GM23248 (cell line): ENCODE measurements at regions not wholly inside any gene's neighbourhood (a gene's known extent, or its start where the extent isn't known, plus 50 kb on each side); places are given as distances from the start of the nearest gene placed in this dataset.

Source experiments
- DNase-seq: peaks from one replicate; pipeline ENCODE4 v3.0.0-alpha.2; 2015
- H2AFZ ChIP-seq: fragments of 200-600 bp; sonication (generic); 2 replicates; pipeline ENCODE4 v1.6.1; 2016; ENCODE audit warnings: antibody characterized with exemption
- H3F3A ChIP-seq: fragments of 200-600 bp; sonication (generic); 2 replicates; pipeline ENCODE4 v1.6.1; 2016; ENCODE audit warnings: mild to moderate bottlenecking, antibody characterized with exemption, mixed run types; ENCODE audit not compliant: insufficient read depth
- H3K27ac ChIP-seq: fragments of 200-600 bp; sonication (generic); 2 replicates; pipeline ENCODE4 v1.5.1; 2016; ENCODE audit warnings: mild to moderate bottlenecking
- H3K27me3 ChIP-seq: fragments of 200-600 bp; sonication (generic); replicated peaks from 2 replicates; pipeline ENCODE4 v1.6.1; 2016; ENCODE audit warnings: mild to moderate bottlenecking; ENCODE audit not compliant: insufficient read depth
- H3K36me3 ChIP-seq: fragments of 200-600 bp; sonication (generic); 2 replicates; pipeline ENCODE4 v1.6.1; 2016; ENCODE audit warnings: low read depth, mild to moderate bottlenecking
- H3K4me1 ChIP-seq: fragments of 200-600 bp; sonication (generic); 2 replicates; pipeline ENCODE4 v1.6.1; 2016; ENCODE audit warnings: mild to moderate bottlenecking; ENCODE audit not compliant: insufficient read depth
- H3K4me2 ChIP-seq: fragments of 200-600 bp; sonication (generic); one replicate; pipeline ENCODE4 v1.6.1; 2016; ENCODE audit warnings: mild to moderate bottlenecking; ENCODE audit not compliant: unreplicated experiment
- H3K4me3 ChIP-seq: fragments of 200-600 bp; sonication (generic); 2 replicates; pipeline ENCODE4 v1.5.1; 2016; ENCODE audit warnings: mild to moderate bottlenecking
- H3K79me2 ChIP-seq: fragments of 200-600 bp; sonication (generic); 2 replicates; pipeline ENCODE4 v1.6.1; 2016; ENCODE audit warnings: mild to moderate bottlenecking; ENCODE audit not compliant: insufficient read depth
- H3K9ac ChIP-seq: fragments of 200-600 bp; sonication (generic); 2 replicates; pipeline ENCODE4 v1.6.1; 2016; ENCODE audit warnings: mild to moderate bottlenecking
- H3K9me2 ChIP-seq: fragments of 200-600 bp; sonication (generic); 2 replicates; pipeline ENCODE4 v1.6.1; 2016; ENCODE audit warnings: mixed run types, mild to moderate bottlenecking, moderate library complexity; ENCODE audit not compliant: insufficient read depth
- H3K9me3 ChIP-seq: fragments of 200-600 bp; sonication (generic); one replicate; pipeline ENCODE4 v1.6.1; 2017; ENCODE audit warnings: low read depth
- H4K20me1 ChIP-seq: fragments of 200-600 bp; sonication (generic); 2 replicates; pipeline ENCODE4 v1.6.0; 2016; ENCODE audit not compliant: insufficient read depth
- EZH2 ChIP-seq: fragments of 200-600 bp; sonication (generic); IDR thresholded peaks from 2 replicates; pipeline ENCODE4 v1.6.1; 2018; ENCODE audit warnings: antibody characterized with exemption, mild to moderate bottlenecking; ENCODE audit not compliant: insufficient read depth, poor library complexity, severe bottlenecking
- EZH2phosphoT487 ChIP-seq: fragments of 200-600 bp; sonication (generic); IDR thresholded peaks from 2 replicates; pipeline ENCODE4 v1.6.1; 2018; ENCODE audit warnings: antibody characterized with exemption, moderate library complexity, mild to moderate bottlenecking, low read depth; ENCODE audit not compliant: insufficient read depth
- WGBS, 2 experiments: methylation state at CpG; one replicate each; pipeline ENCODE4 v1.1.6; 2015 to 2017; ENCODE audit warnings: low lambda C conversion rate in 2 of 2, low coverage in 1 of 2; ENCODE audit errors: missing lambda C conversion rate in 2 of 2; 5-methylcytosine and 5-hydroxymethylcytosine counted together
- in situ Hi-C: fragments of 300-500 bp; cut with MboI; formaldehyde crosslinking; loops from 2 replicates; pipeline ENCODE4 v1.15.0; 2020

- Histone ChIP-seq H2AFZ (no peak overlapping the region), H3K36me3 (no peaks in the 10 kb centered on the region), H3K9me2 (no peaks in the 10 kb centered on the region), H3F3A (no peaks in the 10 kb centered on the region), H3K27ac (no peak overlapping the region), H3K79me2 (no peaks in the 10 kb centered on the region), H4K20me1 (no peaks in the 10 kb centered on the region), H3K9me3 (no peaks in the 10 kb centered on the region), H3K9ac (no peak overlapping the region), H3K4me1 (no peaks in the 10 kb centered on the region), H3K4me3 (no peak overlapping the region), H3K4me2 (no peak overlapping the region), H3K27me3 (no peaks in the 10 kb centered on the region)
- 35 to 38% methylated on average over 4 of the region's 4 CpGs for WGBS, 2 experiments
- in situ Hi-C loops = no loop called here
- TF ChIP-seq EZH2 (no peak), EZH2phosphoT487 (no peak)
- DNase-seq = no peak
These were observed 1590.6 kb upstream of the DDX18 start for GRCh38 chr2:116223912-116224311.

- TF ChIP-seq EZH2phosphoT487 (no peak), EZH2 (no peak)
- in situ Hi-C loops = no loop called here
- no peak overlapping the region for H3K4me2 ChIP-seq
- no peak overlapping the region for H3K9ac ChIP-seq
- H3K4me1 ChIP-seq = no peaks in the 10 kb centered on the region
- WGBS, 2 experiments = 27 to 29% methylated on average over 6 of the region's 6 CpGs
- H3K27me3 ChIP-seq = no peaks in the 10 kb centered on the region
- H3K9me2 ChIP-seq = no peaks in the 10 kb centered on the region
- no peaks in the 10 kb centered on the region for H3K79me2 ChIP-seq
- no peaks in the 10 kb centered on the region for H3K36me3 ChIP-seq
- H3F3A ChIP-seq = no peaks in the 10 kb centered on the region
- H3K4me3 ChIP-seq = no peak overlapping the region
- no peaks in the 10 kb centered on the region for H4K20me1 ChIP-seq
- H3K9me3 ChIP-seq = no peaks in the 10 kb centered on the region
- DNase-seq = no peak
- H2AFZ ChIP-seq = no peak overlapping the region
- no peak overlapping the region for H3K27ac ChIP-seq
These were observed 1589.9 kb upstream of the DDX18 start for GRCh38 chr2:116224610-116225009.

GRCh38 chr2:116238511-116238910 is 1576.0 kb upstream of the DDX18 start:
- Histone ChIP-seq H3K36me3 (no peaks in the 10 kb centered on the region), H3K79me2 (no peaks in the 10 kb centered on the region), H3K27ac (no peak overlapping the region), H4K20me1 (no peaks in the 10 kb centered on the region), H3K4me1 (no peaks in the 10 kb centered on the region), H3K9me2 (no peaks in the 10 kb centered on the region), H3F3A (no peaks in the 10 kb centered on the region), H3K4me2 (no peak overlapping the region), H2AFZ (no peak overlapping the region), H3K9ac (no peak overlapping the region), H3K9me3 (peaks cover 7% of the 10 kb centered on the region), H3K27me3 (no peaks in the 10 kb centered on the region), H3K4me3 (no peak overlapping the region)
- no peak for DNase-seq
- no peak for TF ChIP-seq EZH2
- TF ChIP-seq EZH2phosphoT487 = no peak
- in situ Hi-C loops = no loop called here

GRCh38 chr2:116250376-116250775 is 1564.1 kb upstream of the DDX18 start:
- no peaks in the 10 kb centered on the region for H3K9me2 ChIP-seq
- no peak overlapping the region for H3K4me3 ChIP-seq
- H3K9me3 ChIP-seq = no peaks in the 10 kb centered on the region
- no peak for DNase-seq
- no peak overlapping the region for H3K4me2 ChIP-seq
- no peaks in the 10 kb centered on the region for H4K20me1 ChIP-seq
- no peaks in the 10 kb centered on the region for H3K27me3 ChIP-seq
- in situ Hi-C loops = no loop called here
- H3F3A ChIP-seq = no peaks in the 10 kb centered on the region
- H3K27ac ChIP-seq = no peak overlapping the region
- no peaks in the 10 kb centered on the region for H3K79me2 ChIP-seq
- H2AFZ ChIP-seq = no peak overlapping the region
- H3K36me3 ChIP-seq = no peaks in the 10 kb centered on the region
- no peak overlapping the region for H3K9ac ChIP-seq
- TF ChIP-seq EZH2 (no peak), EZH2phosphoT487 (no peak)
- H3K4me1 ChIP-seq = no peaks in the 10 kb centered on the region
- 21 to 22% methylated on average over 4 of the region's 4 CpGs for WGBS, 2 experiments

GRCh38 chr2:116264872-116265271 is 1549.6 kb upstream of the DDX18 start:
- no peaks in the 10 kb centered on the region for H3K9me2 ChIP-seq
- H3K9me3 ChIP-seq = no peaks in the 10 kb centered on the region
- H3K79me2 ChIP-seq = no peaks in the 10 kb centered on the region
- H3K27me3 ChIP-seq = no peaks in the 10 kb centered on the region
- H3K4me3 ChIP-seq = no peak overlapping the region
- H2AFZ ChIP-seq = no peak overlapping the region
- H3K9ac ChIP-seq = no peak overlapping the region
- DNase-seq = no peak
- 22 to 42% methylated on average over 5 of the region's 5 CpGs for WGBS, 2 experiments
- no peaks in the 10 kb centered on the region for H3K36me3 ChIP-seq
- no peak overlapping the region for H3K27ac ChIP-seq
- TF ChIP-seq EZH2phosphoT487 (no peak), EZH2 (no peak)
- H3F3A ChIP-seq = no peaks in the 10 kb centered on the region
- no peaks in the 10 kb centered on the region for H3K4me1 ChIP-seq
- H3K4me2 ChIP-seq = no peak overlapping the region
- no peaks in the 10 kb centered on the region for H4K20me1 ChIP-seq
- in situ Hi-C loops = no loop called here
